Epidermal melanocyte (primary cell): ENCODE measurements at regions not wholly inside any gene's neighbourhood (a gene's known extent, or its start where the extent isn't known, plus 50 kb on each side); places are given as distances from the start of the nearest gene placed in this dataset.

Experiments used
- DNase-seq: peaks from one replicate; pipeline ENCODE4 v3.0.0; 2011; ENCODE audit warnings: low spot score; ENCODE audit not compliant: insufficient read length

DNA sequence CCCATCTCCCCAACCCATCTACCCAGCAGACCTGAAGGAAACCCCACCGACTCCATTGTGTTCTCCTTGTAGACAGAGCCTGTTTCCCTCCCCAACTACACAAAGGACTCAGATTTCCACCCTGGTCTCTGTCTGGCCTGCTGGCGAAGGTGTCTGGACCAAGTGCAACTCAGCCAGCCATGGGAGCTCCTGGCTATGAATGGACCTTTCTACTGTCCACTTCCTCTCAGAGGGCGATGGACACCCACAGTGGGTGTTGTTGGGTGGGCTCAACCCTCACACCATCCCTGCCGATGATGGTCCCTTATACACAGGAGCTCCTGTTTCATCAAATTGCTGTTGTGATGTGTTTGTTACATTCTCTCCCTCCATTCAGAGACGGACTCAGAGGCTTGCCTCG, 112.5 kb upstream of the PHACTR3 start:
- no peak for DNase-seq

DNA sequence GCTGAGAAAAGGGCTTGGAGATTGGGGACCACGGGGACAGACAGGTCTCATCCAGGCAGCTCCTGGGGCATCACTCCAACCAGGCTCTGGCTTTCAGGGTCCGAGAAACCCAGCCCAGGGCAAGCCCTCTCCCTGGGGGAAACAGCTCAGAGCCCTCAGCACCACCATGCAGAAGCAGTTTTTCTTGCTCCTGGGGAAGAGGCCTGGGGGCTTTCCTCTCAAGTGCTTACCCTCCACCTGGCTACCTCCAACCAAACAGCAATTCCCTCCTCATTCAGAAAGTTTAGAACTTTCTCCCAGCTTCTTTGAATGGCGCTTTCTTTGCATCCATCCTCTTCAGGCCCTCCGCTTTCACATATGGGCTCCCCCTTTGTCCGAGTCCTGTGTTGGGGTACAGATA, 110.4 kb upstream of the PHACTR3 start:
- DNase-seq: no peak

DNA sequence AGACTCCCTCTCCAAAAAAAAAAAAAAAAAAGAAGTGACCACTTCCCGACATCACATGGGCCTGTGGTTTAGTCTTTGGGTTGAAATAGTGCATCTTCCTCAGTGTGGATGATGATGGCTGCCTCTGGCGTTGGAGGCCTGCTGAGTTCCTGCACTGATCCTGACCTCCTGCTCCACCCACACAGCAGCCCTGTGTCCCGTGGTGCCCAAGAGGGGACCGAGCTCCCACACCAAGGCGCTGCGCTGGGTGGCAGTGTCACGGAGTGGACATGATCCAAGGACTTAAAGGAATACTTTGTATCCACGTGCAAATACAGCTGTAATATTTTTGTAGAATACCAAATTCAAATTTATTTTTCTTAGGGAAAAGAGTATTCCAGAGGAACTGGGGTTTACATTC, 109.2 kb upstream of the PHACTR3 start:
- no peak for DNase-seq

DNA sequence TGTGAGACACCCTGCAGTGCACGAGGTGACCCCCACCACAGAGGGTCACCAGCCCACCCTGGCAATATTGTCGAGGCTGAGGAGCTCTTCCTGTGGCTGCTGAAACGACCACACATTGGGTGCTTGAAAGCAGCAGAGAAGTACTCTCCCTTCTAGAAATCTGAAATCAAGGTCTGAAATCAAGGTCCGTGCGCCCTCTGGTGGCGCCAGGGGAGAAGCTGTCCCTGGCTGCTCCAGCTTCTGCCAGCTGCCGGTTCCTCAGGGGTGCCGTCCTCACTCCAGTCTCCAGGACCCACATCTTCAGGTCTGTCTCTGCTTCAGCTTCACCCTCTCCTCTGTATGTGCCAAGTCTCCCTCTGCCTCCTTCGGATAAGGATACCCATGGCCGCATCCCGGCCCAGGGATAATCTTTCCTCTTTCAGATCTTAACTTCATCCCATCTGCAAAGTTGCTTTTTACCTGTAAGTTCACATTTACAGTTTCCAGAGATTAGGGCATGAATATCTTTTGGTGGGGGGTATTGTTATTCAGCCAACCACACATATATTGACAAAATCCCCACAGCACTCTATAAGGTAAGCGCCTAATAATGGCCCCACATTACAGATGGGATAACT, 108.3 kb upstream of the PHACTR3 start:
- DNase-seq: peak; percentile 62

DNA sequence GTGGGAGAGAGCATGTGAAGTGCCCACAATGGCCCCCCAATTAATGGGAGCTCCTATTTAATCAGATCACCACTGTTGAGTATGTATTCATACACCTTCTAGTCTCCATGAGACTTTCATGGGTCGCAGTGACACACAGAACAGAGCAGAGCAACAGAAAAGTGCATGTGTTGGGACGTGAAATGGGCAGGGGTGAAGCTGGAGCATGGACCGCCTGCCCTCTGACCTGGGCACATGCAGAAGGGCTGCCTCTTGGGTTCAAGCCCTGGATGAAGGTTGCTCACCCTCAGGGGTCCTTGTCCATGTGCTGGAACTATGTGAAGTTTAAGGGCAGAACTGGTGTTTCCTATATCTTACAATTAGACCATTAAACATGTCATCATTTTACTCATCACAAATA, 106.0 kb upstream of the PHACTR3 start:
- no peak for DNase-seq

DNA sequence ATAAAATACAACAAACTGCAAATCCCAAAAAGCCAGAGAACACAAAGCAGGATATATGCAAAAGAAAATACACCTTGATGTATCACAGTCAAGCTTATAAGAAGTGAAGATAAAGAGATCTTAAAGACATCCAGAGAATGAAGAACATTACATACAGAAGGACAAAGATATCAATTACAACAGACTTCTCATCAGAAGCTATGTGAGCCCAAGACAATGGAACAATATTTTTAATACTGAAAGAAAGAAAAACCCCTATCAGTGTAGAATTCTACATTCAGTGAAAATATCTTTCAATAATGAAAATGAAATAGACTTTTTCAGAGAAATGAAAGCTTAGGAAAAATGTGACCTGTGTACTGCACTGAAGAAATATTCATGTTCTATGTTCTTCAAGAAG, 104.5 kb upstream of the PHACTR3 start:
- DNase-seq: no peak

DNA sequence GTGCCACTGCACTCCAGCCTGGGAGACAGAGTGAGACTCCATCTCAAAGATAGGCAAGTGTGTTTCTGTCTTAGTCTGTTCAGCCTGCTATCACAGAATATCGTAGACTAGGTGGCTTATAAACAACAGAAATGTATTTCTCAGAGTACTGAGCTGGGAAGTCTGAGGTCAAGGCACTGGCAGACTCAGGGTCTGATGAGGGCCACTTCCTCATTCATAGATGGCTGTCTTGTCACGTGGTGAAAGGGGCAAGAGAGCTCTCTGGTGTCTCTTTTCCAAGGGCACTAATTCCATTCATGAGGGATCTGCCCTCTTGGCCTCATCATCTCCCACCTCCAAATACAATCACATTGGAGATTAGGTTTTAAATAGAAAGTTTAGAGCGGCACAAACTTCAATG, 95.6 kb upstream of the PHACTR3 start:
- DNase-seq: no peak

DNA sequence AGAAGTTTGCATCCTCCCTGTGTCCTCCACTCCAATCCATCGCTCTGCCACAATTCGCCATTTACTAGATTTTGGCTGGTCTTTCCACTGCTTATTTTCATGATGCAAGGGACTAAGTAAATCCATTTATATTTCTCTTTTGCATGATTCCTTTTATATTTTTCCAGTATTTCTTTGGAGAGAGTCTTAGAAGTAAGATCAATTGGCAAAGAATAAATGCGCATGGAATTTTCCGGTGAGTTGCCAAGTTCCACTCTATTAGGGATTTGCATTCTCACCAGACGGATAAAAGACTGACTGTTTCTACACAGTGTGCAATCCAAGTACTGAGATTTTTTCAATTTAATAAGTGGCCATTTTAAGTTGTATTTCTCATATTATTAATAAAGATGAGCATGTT, 91.7 kb upstream of the PHACTR3 start:
- no peak for DNase-seq

DNA sequence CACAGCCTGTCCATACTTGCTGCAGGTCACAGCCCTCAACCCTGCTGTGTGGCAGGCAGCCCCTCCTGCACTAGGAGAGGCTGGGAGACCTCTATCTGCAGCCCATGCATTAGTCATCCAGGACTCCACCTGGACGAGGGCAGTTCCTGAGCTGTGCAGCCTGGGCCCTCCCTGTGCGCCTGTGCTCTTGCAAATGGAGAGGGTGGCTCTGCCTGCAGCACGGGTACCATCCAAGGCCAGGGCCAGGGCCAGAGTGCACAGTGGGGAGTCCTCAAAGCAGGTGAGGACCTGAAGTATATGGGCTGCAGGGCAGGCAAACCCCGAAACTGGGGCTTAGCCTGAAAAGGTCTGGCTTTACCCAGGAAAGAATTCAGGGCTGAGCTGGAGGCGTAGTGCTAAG, 89.8 kb upstream of the PHACTR3 start:
- no peak for DNase-seq

DNA sequence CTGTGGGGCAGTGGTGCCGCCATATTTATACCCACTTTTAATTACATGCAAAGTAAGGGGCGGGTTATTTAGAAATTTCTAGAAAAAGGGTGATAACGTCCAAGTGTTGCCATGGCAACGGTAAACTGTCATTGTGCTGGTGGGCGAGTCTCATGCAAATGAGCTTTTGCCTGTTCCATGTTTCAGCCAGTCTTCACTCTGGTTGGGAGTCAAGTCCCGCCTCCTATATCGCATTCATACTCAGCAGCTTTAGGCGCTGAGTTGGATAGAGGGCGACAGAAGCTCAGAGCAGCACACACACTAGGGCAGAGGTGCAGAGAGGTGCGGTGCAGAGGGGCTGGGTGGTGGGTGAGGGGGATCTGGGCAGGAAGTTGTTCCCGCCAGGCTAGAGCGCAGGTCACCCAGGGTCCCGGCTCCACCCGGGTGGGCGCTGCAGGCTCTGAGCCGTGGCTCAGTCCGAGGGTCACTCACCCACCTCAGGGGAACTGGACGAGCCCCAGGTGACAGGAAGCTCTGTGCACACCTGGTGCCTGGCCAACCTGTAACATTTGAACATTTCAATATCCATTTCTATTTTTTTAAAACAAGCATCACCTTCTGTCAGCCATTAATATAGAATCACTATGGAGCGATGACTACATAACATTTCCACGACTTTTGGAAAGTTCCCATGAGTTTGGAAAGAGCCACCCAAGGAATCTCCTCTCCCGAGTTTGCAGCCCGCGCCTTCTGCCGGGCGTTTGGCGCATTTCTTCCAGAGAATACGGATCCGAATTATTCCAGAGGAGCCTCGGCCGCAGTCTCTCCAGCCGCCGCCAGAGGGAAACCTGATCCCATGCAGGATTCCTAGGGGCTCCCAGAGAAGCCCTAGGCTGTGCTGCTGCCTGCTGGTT, 89.1 kb upstream of the PHACTR3 start:
- peak; percentile 77 for DNase-seq

DNA sequence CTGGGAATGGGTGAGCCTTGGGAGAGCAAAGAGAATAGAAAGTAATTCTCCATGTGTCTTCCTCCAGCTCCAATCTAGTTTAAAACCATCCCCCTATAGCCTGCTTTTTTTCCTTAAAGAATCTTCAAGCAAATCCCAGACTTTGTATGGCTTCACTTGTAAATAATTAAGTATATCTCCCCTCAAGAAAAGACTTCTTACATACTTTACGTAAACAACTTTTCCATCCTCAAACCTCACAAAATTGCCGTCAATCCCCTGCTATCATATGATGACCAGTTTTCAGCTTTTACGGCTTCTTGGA, 88.5 kb upstream of the PHACTR3 start:
- DNase-seq: no peak

DNA sequence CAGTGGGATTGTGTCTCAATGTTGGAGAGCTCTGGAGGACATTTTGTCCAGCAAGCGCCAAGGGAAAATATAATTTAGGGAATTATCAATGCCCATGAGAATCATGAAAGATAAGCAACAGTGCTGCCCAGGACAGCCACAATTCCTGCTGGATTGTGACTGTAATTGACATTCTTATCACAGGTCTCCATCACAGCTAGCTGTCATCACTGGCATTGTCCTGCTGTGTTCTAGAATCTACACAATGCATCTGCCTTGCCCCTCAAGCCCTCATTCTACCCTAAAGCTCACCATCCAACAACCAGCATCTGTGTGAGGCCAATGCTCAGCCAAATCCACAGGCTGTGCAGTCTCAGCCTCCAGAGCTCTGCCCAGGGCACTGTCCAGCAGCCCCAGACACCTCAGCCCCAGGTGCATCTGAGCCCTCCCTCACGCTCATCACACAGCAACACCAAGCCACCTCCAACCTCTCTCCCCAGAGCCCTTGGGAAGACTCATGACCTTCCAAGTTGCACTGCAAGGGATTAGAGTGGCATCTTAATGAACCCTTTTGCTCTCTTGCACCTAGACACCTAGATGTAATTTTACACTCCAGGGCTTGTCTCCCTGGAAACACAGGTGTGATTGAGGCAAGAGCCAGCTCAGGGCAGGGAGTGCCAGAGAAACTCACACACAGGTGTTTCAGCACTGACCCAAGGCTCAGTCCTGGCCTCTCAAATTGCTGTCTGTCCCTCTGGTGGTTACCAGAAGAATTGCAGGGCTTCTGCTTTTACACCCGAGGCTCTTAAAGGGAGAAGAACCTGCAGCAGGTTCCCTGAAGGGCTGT, 85.2 kb upstream of the PHACTR3 start:
- DNase-seq: peak; percentile 71

DNA sequence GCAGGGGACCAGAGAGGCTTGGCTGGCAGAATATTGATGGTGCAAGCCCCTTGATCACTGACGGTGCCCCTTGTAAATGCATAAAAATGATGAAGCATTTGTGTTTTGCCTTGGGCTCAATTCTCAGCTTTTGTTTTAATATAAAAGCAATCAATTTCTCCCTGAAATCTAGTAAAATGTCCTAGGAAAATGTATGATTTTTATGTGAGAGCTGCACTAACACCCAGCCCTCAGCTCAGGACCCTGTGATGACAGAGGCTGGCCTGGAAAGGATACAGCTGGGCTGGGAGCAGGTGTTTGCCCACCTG, 84.7 kb upstream of the PHACTR3 start:
- no peak for DNase-seq

DNA sequence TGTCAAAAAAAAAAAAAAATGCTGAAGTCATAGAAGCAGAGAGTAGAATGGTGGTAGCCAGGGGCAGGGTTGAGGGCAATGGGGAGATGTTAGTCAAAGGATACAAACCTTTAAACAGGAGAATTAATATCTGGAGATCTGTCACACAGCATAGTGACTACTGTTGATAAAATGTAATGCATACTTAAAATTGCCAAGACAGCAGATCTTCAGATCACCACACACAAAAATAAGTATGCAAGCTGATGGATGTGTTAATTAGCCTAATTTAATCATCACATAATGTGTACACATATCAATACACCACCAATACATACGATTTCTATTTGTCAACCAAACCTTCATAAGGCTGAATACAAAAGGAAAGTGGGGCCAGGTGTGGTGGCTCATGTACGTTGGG, 83.5 kb upstream of the PHACTR3 start:
- no peak for DNase-seq

DNA sequence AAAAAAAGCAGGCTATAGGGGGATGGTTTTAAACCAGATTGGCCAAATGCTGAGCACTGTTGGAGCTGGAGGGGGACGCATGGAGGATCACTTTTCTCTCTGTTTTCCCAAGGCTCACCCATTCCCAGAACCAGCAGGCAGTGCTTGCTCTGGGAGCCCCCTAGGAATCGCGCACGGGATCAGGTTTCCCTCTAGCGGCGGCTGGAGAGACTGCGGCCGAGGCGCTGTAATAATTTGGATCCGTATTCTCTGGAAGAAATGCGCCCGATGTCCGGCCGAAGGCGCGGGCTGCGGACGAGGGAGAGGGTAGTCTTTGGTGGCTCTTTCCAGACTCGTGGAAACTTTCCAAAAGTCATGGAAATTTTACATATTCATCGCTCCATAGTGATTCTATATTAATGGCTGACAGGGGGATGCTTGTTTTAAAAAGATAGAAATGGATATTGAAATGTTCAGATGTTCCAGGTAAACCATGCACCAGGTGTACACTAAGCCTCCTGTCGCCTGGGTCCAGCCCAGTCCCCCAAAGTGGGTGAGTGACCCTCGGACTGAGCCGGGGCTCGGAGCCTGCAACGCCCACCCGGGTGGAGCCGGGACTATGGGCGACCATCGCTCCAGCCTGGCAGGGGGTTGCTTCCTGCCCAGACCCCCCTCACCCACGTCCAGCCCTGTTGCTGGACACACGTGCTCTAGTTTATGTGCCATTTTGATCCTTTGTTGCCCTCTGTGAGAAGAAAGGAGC, 78.7 kb upstream of the PHACTR3 start:
- DNase-seq: peak; percentile 50

DNA sequence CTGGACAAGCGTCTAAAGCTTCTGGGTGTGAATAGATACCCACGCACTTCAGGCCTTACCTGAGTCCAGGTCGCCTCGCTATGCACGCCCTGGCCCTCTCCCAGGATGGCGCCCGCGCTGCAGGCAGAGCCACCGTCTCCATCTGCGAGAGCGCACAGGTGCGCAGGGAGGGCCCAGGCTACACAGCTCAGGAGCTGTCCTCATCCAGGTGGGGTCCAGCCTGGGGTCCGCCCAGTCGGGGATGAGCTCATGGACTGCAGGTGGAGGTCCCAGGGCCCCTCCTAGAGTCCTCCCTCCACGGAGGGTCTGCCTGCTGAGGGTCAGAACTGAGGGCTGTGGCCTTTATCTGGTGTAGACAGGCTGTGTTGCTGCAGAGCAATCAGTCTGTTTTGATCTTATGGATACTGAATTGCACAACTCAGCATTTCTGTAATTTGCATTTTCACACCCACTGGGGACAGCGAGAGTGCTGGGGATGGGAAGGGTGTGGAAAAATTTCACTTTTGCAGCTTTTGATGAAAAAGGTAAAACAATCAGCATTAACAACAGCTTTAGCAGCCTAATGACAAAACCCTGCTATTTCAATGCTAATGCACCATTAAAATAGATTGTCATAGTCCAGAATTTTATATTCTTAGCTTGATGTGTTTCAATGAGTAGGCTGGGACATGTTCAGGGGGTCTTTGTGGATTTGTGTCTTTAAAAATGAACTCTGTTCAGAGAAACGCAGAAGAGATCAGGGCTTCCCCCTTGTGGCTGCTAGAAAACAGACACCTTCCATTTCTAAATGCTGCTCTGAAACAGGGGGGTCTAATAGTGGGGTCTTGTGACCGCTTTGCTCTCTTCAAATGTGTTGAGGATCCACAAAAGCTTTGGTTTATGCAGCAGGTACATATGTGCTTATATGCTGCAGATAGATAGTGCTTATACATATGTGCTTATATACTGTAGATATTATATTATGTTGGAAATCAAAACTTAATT, 77.8 kb upstream of the PHACTR3 start:
- DNase-seq: no peak

DNA sequence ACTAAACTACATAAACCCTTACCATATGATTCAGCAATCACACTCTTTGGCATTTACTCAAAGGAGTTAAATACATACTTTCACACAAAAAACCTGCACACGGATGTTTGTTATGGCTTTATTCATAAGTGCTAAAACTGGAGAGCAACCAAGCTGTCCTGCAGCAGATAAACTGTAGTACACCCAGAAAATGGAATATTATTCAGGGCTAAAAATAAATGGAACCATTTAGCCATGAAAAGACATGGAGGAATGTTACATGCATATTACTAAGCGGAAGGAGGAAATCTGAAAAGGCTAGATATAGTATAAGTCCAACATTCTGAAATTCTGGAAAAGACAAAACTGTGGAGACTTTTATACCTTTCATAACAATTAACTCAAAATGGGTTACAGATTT, 73.6 kb upstream of the PHACTR3 start:
- DNase-seq: no peak

DNA sequence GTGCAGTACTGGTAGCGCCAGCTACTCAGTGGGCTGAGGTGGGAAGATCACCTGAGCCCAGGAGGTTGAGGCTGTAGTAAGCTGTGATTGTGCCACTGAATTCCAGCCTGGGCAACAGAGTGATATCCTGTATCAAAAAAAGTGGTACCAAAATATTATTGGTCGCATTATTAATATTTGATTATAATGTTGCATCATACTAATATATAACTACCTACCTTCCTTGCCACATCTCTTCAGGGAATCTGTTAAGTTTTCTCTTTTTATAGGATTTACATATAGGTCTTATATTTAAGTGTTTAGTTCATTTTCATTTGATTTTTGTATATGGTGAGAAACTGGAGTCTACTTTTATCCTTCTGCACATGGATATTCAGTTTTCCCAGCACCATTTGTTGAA, 66.3 kb upstream of the PHACTR3 start:
- no peak for DNase-seq

DNA sequence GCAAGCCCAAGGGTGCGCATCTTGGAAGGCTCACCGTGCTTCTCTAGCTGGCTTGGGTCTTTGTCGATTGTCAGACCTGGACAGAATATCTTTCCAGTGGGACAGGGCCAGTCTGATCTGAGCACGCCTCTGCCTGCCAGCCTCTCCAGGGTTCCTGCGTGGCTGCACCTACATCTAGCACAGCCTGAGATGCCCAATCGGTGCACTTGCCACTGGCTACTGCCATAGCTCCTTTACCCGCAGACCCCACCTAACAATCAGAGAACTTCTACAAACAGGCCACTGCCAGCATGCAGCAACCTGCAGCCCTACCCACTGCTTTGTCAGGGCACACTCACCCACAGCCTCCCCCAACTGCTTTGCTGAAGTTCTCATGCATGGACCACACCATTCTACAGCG, 56.7 kb upstream of the PHACTR3 start:
- no peak for DNase-seq
